NCI-H526 (cell line): ENCODE measurements at regions not wholly inside any gene's neighbourhood (a gene's known extent, or its start where the extent isn't known, plus 50 kb on each side); places are given as distances from the start of the nearest gene placed in this dataset.

ENCODE experiments used
- DNase-seq, 2 experiments: peaks; one replicate each; lab custom pipeline; 2025; lab: John Stamatoyannopoulos, UW

DNA sequence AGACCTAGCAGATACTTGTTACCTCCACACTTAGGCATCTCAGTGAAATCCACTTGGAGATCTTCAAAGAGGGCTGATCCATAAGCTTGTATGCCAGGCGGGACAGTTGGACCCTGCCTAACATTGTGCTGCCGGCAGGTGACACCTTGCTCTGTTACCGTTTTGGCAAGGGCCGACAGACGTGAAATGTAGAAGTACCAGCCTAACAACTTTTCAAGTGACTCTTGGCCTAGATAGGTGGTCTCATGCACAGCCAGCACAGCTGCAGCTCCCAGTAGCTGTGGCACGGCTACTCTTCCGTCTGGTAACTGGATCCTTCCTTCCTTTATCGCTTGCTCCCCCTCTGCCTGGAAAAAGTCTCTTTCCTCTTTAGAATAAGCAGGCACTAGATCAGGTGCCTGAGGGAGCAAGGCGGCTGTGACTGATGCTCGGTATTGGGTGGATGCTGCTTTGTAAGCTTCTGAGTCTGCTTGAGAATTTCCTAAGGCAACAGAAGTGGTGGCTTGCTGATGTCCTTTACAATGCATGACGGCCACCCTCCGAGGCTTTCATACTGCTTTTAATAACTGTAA is 713.5 kb downstream of the AMY1C start:
- DNase-seq: no peak

DNA sequence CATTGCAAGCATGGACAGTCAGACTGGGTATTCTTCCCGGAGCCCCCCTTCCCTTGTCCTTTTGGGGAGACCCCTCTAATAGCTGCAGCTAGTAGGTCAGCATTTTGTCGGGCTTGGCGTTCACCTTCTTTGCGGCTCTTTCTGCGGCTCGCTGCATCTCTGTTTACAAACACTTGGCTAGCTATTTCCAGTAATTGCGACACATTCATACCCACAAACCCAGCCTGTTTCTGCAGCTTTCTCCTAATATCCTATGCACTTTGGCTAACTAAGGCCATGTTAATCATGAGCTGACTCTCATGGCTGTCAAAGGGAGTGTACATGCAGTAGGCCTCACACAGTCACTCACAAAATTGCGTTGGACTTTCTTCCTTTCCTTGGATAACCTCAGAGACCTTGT is 716.4 kb downstream of the AMY1C start:
- DNase-seq: no peak

DNA sequence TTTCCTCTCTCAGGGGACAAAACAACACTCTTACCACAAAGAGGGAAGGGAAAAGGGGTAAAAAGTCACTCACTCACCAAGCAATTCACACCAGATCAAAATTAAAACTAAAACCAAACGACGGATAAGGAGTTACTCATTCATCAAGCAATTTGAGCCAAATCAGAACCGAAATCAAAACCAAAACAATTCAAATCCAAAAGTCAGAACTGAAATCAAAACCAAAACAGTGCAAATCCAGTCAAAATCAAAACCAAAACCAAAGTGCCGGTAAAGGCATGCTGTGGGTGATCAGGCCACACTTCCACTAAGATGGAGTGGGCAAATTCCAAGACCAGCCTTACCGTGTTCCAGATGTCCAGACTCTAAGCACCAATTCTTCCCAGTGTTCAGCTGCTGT is 717.9 kb downstream of the AMY1C start:
- no peak for DNase-seq

DNA sequence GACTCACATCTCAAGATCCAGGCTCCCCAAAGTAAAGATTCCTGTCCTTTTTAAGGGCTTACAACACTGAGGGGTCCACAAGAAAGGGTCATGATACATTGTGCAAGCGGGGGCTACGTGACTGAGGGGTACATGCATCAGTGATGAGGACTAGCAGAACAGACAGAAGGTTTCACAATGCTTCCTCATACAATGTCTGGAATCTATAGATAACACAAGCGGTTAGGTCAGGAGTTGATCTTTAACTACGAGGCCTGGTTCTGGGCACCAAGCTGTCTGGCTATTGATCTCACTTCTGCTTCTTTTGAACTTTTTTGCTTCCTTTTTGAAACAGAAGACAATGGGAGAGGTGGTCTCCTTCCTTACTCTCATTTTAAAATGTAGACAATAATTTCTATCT is 718.6 kb downstream of the AMY1C start:
- no peak for DNase-seq

DNA sequence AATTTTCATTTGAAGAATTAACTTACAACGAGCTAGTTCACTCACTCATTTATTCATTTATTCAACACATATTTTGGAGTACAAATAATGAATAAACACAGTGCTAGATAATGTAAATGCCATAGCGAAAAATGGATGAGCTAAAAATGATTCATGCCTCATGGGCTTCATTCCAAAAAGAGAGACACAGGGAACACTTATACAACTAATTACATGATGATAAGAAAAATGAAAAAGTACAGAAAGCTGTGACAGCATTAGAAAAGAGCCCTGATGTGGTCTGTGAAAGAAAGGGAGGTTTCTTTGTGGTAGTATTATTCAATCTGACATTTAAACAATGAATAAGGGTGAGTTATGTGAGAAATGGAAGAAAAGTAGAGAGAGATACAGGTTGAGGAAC is 726.4 kb downstream of the AMY1C start:
- DNase-seq: no peak

DNA sequence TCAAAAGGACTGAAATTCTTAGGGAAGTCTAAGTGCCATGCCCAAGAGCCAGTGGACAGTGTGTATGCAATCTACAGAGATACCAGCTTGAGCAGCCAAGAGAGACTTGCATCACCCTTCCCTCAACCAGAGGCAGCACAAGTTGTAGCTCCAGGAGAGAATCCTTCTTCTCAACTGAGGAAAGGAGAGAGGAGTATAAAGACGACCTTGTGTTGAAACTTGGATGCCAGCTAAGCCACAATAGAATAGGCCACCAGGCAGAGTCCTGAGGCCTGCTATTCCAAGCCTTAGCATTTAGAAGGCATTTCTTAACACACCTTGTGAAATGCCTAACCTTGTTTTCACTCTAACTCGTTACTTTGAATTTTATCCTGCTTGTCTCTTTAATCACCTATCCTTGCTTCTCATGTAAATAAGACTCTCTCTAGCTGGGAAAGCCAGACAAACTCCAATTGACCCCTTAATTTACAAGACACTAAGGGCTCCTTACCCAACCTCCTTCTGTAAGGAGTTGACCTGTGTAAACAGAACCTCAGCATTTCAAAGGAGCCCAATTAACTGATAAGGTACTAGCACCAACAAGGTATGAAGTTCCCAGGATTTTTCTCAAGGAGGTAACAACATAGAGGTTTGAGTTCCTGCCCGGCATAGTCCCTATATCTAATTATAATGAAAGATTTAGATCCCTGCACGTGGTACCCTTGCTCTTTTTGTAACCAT is 738.8 kb downstream of the AMY1C start:
- no peak for DNase-seq

DNA sequence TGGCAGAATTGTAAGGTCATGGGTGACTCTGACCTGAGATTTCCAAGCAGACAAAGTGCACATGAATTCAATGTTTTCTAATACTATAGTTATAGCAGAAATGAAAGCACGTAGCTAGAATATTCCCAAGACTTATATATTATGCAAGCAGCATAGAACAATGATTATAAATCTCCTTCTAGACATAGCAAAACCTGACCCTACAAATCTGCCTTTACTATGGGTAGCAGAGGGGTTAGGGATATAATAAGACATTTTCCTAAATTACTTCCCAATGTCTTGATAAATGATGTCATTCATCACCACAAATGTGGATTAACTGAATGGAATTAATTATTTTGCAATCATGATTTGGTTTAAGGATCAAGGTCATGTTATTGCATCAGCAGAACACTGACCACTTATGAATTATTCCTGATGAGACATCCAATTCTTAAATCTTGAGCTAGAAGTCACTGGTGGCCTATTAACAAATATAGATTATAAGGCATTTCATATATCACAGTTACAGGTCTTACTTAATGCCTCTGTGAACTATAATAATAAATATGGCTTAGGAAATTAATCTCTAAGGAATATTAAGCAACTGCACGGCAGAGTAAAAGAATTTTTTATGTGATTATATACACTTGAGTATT is 776.6 kb downstream of the AMY1C start:
- DNase-seq: no peak

DNA sequence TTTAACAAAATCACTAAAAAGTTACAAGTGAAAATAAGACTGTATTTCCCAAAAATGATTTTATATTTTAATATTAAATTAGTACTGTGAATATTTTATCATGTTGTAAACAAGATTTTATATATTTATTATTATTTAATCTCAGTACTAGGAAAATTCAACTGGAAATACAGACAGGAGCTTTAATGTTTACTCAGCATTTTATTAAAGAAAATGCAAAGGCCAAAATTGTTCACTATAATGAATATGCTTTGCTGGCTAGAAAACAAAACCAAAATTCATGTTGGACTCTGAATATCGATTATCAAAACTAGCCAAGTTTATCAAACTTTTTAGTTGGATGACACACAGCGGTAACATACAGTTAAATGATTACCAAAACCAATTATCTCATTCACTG is 782.3 kb downstream of the AMY1C start:
- no peak for DNase-seq

DNA sequence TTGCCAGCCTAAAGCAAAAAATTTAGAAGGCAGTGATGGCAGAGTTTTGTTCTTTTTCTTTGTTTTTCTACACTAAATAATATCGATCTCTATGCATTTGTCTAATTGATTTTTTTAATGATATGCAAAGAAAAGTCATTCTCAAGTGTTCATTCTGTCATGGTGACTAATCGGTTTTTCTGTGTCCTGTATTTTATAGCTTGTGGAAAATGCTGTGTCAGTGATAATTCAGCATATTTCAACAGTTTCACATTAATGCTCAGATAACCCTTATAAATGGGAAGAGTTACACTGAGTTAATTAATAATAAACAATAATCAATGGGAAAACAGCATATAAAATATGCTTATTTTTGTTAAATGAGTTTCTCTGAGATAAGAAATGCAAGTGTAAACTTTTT is 824.9 kb downstream of the AMY1C start:
- DNase-seq: no peak

DNA sequence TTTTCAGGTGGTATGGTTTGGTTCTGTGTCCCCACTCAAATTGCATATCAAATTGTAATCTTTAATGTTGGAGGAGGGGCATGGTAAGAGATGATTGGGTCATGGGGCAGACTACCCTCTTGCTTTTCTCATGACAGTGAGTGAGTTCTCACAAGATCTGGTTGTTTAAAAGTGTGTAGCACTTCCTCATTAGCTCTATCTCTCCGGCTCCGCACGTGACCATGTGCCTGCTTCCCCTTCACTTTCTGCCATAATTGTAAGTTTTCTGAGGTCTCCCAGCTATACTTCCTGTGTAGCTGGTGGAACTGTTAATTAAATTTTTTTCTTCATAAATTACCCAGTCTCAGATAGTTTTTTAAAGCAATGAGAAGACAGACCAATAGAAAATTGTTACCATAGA is 843.2 kb downstream of the AMY1C start:
- DNase-seq: no peak

DNA sequence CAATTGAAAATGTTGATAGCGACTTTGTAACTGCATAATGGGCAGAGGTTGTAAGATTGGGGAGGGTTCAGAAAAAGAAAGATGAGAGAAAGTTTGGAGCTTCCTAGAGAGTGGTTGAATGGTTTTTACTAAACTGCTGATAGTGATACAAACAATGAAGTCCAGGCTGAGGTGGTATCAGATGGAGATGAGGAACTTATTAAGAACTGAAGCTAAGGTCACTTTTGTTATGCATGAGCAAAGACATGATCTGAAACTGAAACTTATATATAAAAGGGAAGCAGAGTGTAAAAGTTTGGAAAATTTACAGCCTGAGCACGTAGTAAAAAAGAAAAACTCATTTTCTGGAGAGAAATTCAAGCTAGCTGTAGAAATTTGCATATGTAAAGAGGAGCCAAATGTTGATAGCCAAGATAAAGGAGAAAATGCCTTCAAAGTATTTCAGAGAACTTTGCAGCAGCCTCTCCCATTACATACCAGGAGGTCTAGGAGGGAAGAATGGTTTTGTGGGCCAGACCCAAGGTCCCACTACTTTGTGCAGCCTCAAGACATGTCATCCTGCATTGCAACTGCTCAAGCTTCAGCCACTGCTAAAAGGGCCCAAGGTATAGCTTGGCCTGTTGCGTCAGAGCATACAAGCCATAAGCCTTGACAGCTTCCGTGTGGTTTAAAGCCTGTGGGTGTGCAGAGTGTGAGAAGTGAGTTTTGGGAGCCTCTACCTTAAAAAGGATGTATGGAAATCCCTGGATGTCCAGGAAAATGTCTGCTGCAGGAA is 843.9 kb downstream of the AMY1C start:
- peak in 1 of 2 experiments; percentile 1 for DNase-seq

DNA sequence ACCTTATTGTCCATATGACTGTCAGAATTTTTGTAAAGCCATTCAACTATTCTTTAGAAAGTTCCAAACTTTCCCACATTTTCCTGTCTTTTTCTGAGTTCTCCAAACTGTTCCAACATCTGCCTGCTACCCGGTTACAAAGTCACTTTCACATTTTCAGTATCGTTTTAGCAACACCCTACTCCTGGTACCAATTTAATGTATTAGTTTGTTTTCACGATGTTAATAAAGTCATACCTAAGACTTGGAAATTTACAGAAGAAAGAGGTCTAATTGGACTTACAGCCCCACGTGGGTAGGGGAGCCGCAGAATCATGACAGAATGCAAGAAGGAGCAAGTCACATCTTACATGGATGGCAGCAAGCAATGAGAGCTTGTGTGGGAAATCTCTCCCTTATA is 867.8 kb downstream of the AMY1C start:
- no peak for DNase-seq

DNA sequence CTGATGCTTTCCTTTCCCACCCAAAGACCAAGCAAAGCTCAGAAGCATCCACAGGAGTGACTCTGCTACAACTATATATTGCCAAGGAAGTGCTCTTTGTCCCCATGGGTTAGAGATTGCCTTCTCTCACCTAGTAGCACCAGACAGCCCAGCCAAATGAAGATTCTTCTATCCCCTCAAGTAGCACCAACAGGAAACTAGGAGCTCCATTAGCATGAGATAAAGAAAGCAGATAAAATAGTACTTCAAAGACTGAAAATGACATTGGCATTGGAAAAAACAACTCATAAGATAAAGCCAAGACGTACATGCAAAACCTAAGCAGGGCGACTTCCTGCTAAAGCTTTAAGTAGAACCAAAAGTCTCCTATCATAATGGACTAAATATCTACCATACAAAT is 871.5 kb downstream of the AMY1C start:
- DNase-seq: no peak

DNA sequence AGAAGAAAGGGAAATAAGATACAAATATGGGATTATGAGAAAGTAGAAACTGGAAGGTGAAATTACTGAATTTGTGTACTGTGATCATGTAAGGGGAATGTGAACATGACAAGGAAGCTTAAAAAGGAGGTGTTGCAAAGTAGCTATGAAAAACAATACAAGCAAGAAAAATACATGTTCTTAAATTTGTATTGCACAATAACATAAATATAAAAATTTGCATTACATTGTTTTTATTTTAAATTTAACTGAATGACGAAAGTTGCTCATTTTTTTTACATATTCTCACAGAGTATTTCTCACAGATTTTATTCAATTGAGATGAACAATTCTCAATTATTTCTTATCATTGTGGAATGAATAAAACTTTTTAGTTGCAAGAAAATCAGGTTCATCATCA is 874.8 kb downstream of the AMY1C start:
- DNase-seq: no peak

DNA sequence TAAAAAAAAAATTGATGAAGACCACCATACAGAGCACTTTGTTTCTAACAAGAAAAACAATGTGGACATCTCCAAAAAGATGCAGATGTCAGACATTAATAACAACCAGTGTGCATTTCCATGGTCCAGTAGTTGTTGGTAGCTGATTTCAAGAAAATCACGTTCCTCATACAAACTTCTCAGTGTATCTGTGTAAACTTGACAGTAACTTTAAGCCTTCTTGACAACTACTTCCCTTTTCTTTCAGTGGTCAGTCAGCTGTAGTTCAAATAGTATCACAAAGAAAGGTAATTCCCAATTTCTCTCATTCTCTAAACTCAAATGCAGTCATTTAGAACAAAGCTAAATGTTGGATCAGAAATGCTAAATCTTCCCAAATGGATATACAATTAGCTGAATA is 879.9 kb downstream of the AMY1C start:
- DNase-seq: no peak

DNA sequence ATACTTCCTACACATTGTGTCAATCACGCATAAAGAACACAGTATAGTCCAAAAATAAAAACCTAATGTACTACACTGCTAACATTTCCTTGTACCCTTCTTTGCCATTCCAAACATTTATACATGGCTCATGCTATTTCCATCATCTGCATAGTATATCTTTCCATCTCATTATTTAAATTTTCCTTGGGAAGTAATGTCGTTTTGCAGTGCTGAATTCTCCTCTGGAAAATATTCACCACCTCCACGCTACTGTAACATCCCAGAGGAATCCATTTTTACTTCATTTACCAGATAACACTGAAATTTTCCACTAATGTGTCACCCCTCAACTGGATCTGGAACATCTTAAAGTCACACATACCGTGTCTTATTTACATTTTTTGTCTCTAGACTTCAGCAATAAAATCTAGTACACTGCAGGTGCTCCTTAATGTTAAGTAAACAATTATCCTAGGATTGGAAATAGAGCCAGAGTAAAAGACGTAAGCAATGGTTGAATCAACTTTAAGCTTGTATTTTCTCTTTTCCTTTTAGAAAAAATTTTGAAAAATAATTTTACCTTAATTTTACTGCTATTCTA is 881.0 kb downstream of the AMY1C start:
- peak; percentile 15 to 39 for DNase-seq

DNA sequence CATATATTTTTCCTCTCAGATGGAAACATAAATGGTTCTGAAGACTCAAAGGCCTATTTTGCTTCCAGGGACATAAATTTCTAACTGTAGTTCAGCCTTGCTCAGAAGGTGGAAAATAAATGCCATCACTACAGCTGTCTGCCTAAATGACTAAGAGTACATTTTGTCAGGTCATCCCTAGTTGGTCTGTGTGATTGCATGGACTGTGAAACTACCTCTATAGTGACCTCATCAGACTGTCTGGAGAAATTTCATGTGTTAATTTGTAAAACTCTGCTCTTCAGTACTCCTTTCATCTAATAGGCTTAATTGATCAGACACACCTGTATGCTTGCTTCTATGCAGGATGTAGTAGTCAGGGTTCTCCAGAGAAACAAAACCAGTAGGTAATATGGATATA is 886.9 kb downstream of the AMY1C start:
- DNase-seq: peak in 1 of 2 experiments; percentile 10

DNA sequence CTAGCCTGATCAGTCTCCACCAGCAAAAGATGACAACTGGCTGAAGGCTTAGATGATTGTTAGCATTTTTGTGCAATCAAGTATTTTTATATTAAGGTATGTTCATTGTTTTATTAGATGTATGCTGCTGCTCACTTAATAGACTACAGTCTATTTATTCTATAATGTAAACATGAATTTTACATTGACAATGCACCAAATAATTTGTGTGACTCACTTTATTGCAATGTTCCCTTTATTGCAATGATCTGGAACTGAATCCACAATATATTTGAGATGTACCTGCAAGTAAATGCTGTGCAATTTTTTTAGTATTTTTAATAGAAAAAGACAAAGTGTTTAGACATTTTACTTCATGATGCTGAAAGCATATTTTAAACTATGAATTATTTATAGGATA is 896.5 kb downstream of the AMY1C start:
- DNase-seq: no peak

DNA sequence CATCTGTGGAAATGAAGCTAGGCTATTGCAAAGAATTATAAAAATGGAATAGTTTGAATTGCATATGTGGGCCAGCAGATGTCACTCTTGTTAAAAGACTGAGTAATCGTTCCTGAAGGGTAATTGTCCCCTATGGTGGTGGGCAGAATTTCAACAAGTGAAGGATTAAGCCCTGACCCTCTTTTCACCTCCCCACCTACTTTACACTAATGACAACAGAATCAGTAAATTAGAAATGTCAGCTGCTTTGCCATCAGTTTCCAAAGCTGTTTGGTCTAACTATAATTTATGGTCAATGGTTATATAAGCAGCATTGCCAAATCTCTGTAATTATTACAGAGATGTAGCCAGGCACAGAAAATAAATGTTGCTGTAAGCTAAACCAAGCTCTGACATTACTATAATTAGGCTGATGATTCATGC is 898.6 kb downstream of the AMY1C start:
- DNase-seq: peak in 1 of 2 experiments; percentile 61

DNA sequence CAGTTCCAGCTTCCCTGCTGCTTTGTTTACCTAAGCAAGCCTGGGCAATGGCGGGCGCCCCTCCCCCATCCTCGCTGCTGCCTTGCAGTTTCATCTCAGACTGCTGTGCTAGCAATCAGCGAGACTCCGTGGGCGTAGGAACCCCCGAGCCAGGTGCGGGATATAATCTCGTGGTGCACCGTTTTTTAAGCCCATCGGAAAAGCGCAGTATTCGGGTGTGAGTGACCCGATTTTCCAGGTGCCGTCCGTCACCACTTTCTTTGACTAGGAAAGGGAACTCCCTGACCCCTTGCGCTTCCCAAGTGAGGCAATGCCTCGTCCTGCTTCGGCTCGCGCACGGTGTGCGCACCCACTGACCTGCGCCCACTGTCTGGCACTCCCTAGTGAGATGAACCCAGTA is 914.7 kb downstream of the AMY1C start:
- DNase-seq: peak in 1 of 2 experiments; percentile 18

DNA sequence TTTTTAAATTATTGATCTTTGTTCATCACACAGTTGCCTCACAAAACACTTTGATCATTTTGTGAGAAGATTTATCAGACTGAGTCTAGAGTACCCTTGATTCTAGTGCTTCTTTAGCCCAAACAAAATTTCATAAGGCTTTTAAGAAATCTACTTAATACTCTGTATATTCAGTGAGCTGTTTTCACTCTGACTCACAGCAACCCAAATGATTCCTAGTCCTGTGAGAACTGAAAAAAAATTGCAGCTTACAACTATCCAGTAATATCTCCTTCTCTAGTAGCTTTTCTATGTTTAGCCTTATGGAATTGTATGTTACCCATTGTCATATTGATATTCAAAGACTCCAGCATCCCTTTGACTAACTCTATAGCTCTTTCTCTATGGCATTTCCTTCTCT is 915.6 kb downstream of the AMY1C start:
- no peak for DNase-seq

DNA sequence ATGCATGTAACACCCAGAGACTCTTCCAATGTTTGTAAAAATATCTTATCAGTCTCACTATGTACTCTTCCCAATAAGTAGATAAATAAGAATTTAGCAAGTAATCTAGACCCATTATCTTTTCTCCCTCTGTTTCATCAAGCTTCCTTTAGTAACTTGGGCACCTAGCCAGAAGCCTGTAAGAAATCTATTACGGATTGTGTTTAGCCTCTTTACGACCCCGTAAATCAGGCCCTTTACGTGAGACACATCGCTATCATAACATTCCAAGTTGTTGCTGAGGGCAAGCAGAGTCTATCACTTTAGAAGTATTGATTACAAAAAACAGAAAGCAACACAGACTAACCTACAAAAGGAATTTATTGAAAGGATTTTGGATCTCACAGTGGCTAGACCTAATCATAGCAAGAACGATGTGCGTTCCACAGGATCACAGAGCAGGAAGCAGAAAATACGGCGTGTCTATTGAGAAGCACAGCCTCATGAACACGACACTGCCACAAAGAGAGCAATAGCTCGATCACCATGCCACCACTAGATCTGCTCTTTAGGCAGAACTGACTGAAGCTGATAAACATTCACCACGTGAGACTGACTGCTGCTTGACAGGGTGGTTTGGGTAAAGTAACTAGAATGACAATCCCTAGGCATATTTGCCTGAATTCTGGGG is 922.1 kb downstream of the AMY1C start:
- no peak for DNase-seq
